Neural crest cell (in vitro differentiated cells): ENCODE measurements at regions not wholly inside any gene's neighbourhood (a gene's known extent, or its start where the extent isn't known, plus 50 kb on each side); places are given as distances from the start of the nearest gene placed in this dataset.

Experiments used
- DNase-seq: peaks from one replicate; pipeline ENCODE4 v3.0.0; 2021; ENCODE audit warnings: low read depth, mixed read lengths, low spot score
- H3K27ac Mint-ChIP-seq: one replicate; pipeline ENCODE4 v1.8.0; 2021; ENCODE audit warnings: mild to moderate bottlenecking, mixed read lengths; ENCODE audit not compliant: unreplicated experiment
- H3K27me3 Mint-ChIP-seq: 2 replicates; pipeline ENCODE4 v1.8.0; 2021; ENCODE audit warnings: low read depth, mild to moderate bottlenecking, mixed read lengths
- H3K36me3 Mint-ChIP-seq: 2 replicates; pipeline ENCODE4 v1.8.0; 2021; ENCODE audit warnings: low read depth, mild to moderate bottlenecking, mixed read lengths
- H3K4me1 Mint-ChIP-seq: 2 replicates; pipeline ENCODE4 v1.8.0; 2021; ENCODE audit warnings: mixed read lengths
- H3K4me3 Mint-ChIP-seq: one replicate; pipeline ENCODE4 v1.8.0; 2021; ENCODE audit warnings: mild to moderate bottlenecking, mixed read lengths
- H3K9me3 Mint-ChIP-seq: 2 replicates; pipeline ENCODE4 v1.8.0; 2021; ENCODE audit warnings: mixed read lengths
- TF ChIP-seq, protein P1 (sequence below): fragments of 200-600 bp; sonication (generic); conservative IDR thresholded peaks from 2 replicates; pipeline ENCODE4 v1.5.0; 2021; ENCODE audit warnings: antibody characterized with exemption, mild to moderate bottlenecking

DNA sequence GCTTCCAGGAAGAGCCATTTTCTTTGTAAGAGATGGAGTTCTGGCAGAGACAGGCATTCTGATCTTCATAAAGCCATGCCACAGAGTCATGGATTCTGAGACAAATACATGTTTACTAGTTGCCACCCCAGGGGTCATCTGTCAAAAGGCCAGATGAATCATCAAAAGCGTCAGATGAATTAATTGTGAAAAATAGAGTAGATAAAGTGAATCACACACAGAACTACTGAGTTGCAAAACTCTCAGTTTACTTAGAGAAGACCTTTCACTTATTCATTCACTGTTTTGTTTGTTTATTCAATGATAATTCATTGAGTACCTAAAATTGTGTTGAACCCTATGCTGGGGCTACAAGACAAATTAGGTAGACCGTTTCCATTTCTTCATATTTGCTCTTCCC, 157.7 kb upstream of the SERPINE2 start:
- Mint-ChIP-seq H3K4me3 (no peak overlapping the region), H3K27ac (no peak overlapping the region), H3K9me3 (peaks cover 10% of the 10 kb centered on the region), H3K36me3 (peaks cover 6% of the 10 kb centered on the region), H3K27me3 (no peaks in the 10 kb centered on the region), H3K4me1 (peaks cover 20% of the 10 kb centered on the region)
- no peak for DNase-seq
- TF ChIP-seq, protein P1, sequence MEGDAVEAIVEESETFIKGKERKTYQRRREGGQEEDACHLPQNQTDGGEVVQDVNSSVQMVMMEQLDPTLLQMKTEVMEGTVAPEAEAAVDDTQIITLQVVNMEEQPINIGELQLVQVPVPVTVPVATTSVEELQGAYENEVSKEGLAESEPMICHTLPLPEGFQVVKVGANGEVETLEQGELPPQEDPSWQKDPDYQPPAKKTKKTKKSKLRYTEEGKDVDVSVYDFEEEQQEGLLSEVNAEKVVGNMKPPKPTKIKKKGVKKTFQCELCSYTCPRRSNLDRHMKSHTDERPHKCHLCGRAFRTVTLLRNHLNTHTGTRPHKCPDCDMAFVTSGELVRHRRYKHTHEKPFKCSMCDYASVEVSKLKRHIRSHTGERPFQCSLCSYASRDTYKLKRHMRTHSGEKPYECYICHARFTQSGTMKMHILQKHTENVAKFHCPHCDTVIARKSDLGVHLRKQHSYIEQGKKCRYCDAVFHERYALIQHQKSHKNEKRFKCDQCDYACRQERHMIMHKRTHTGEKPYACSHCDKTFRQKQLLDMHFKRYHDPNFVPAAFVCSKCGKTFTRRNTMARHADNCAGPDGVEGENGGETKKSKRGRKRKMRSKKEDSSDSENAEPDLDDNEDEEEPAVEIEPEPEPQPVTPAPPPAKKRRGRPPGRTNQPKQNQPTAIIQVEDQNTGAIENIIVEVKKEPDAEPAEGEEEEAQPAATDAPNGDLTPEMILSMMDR: no peak

DNA sequence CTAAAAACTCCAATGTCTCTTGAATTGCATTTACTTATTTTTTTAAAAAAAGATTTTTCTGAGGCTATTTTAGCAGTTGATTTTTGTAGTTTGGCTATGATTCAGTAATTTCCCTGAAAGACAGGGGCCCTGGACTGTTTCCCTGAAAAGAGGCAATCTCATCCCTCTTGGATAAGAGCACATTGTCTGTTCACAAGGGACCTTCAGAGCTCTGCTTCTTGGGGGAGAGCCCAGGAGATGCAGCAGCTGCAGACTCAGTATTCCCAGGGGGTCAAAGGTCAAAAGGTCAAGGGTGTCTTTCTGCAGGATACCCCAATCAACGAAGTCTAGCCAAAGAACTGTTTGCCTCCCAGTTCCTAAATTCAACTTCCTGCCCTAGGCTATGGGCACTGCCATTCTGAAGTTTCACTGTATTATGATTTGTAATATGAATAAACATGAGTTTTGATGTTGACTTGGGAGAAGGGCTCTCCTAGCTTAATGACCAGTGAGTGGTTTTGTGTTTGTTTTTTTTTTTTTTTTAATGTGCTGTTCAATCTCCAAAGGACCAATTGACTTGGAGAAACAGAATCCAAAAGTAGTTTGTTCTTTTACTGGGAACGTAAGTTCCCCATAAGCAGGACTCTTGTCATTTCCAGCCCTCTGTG, 157.0 kb upstream of the SERPINE2 start:
- Mint-ChIP-seq H3K9me3 (peaks cover 10% of the 10 kb centered on the region), H3K27ac (no peak overlapping the region)

DNA sequence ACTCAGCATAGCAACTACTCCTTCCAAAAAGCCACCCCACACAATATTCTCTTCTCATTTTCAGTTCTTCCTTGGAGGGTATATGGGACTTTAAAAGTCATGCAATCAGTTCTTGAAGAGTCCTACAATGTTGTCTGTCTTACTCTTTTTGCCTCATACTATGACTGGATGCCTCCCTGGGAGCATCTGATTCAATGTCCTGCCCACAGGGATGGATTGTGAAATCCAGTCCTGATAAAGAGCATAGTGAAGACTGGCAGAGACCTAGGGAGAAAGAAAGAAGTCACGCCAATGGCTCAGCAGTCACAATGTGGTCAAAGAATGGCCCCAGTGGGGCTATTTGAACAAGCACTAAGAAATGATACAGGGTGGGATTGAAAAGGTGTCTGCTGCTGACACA, 155.1 kb upstream of the SERPINE2 start:
- no peak overlapping the region for H3K27ac Mint-ChIP-seq
- H3K36me3 Mint-ChIP-seq: peaks cover 6% of the 10 kb centered on the region
- H3K4me1 Mint-ChIP-seq: peaks cover 20% of the 10 kb centered on the region
- peaks cover 8% of the 10 kb centered on the region for H3K9me3 Mint-ChIP-seq
- no peak for DNase-seq
- TF ChIP-seq, protein P1: no peak
- no peak overlapping the region for H3K4me3 Mint-ChIP-seq
- no peaks in the 10 kb centered on the region for H3K27me3 Mint-ChIP-seq

More for the DNA sequence above, 157.0 kb upstream of the SERPINE2 start:
- H3K4me3 Mint-ChIP-seq: no peak overlapping the region
- peak; percentile 35 for DNase-seq
- H3K27me3 Mint-ChIP-seq: no peaks in the 10 kb centered on the region
- H3K36me3 Mint-ChIP-seq: peaks cover 6% of the 10 kb centered on the region
- peaks cover 20% of the 10 kb centered on the region for H3K4me1 Mint-ChIP-seq
- TF ChIP-seq, protein P1: no peak

DNA sequence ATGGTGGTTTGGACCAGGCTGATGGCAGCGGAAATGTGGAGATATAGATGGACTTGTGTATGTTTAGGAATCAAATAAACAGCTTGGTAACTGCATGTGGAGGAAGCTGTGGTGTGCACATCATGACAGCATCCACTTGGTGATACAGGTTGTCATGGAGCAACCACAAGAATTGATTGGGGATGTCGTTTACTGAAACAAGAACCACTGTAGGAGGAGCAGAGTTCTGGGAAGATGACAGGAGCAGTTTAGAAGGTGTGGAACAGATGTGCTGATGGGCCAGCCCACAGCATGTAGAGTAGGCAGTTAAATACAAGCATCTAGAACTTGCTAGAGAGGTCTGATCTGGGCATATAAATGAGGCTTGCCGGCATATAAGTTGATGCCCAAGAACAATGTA, 152.4 kb upstream of the SERPINE2 start:
- Mint-ChIP-seq H3K27me3 (no peaks in the 10 kb centered on the region), H3K36me3 (peaks cover 6% of the 10 kb centered on the region), H3K27ac (no peak overlapping the region), H3K9me3 (peaks cover 10% of the 10 kb centered on the region), H3K4me1 (peaks cover 17% of the 10 kb centered on the region), H3K4me3 (no peak overlapping the region)
- DNase-seq: no peak
- TF ChIP-seq, protein P1: no peak

DNA sequence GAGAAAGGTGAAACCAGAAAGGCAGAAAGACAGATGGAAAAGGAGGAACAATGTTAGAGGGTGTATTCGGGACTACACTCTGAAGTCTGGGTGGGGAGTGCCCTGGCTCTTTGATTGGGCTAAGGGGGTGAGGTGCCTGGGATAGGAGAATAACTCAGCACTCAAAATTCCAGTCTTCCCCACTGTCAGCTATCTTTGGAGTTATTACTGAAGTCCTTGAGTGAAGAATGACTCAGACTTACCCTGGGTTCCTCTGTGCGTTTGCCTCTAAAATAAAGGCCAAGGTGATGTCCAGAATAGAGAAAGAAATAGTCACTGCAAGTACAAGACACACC, 151.8 kb upstream of the SERPINE2 start:
- Mint-ChIP-seq H3K36me3 (peaks cover 6% of the 10 kb centered on the region), H3K4me3 (no peak overlapping the region), H3K4me1 (peaks cover 17% of the 10 kb centered on the region), H3K9me3 (peaks cover 10% of the 10 kb centered on the region), H3K27me3 (no peaks in the 10 kb centered on the region), H3K27ac (no peak overlapping the region)
- TF ChIP-seq, protein P1: no peak
- no peak for DNase-seq
